ENCODE measurements at regions not wholly inside any gene's neighbourhood (a gene's known extent, or its start where the extent isn't known, plus 50 kb on each side); places are given as distances from the start of the nearest gene placed in this dataset.
"Not testable (repeated sequence)": the region's sequence is repeated elsewhere in the genome, so short reads cannot be mapped to it uniquely, and the experiment has no call there.

- DNase-seq (ENCODE audit: low read depth) = no peak
Observed at GRCh38 chr4:123638834-123639233, 242.2 kb downstream of the SPRY1 start.

- DNase-seq (ENCODE audit: low read depth) = no peak
Observed at GRCh38 chr4:123640271-123640670, 243.7 kb downstream of the SPRY1 start.

GRCh38 chr4:123640824-123641223, 244.2 kb downstream of the SPRY1 start:
- no peak for DNase-seq (ENCODE audit: low read depth)

GRCh38 chr4:123643691-123644090, 247.1 kb downstream of the SPRY1 start:
- no peak for DNase-seq (ENCODE audit: low read depth)

- DNase-seq (ENCODE audit: low read depth) = no peak
Observed at GRCh38 chr4:123649250-123649644, 252.7 kb downstream of the SPRY1 start.

- DNase-seq (ENCODE audit: low read depth) = no peak
Observed at GRCh38 chr4:123649645-123650391, 253.2 kb downstream of the SPRY1 start.

- no peak for DNase-seq (ENCODE audit: low read depth)
Observed at GRCh38 chr4:123651066-123651465, 254.5 kb downstream of the SPRY1 start.

GRCh38 chr4:123651536-123652180, 255.1 kb downstream of the SPRY1 start:
- no peak for DNase-seq (ENCODE audit: low read depth)

- DNase-seq (ENCODE audit: low read depth) = no peak
Observed at GRCh38 chr4:123652476-123652875, 255.9 kb downstream of the SPRY1 start.

GRCh38 chr4:123653236-123653635, 256.6 kb downstream of the SPRY1 start:
- no peak for DNase-seq (ENCODE audit: low read depth)

GRCh38 chr4:123656746-123657294, 260.2 kb downstream of the SPRY1 start:
- not testable (repeated sequence) for DNase-seq (ENCODE audit: low read depth)

GRCh38 chr4:123657606-123658005, 261.0 kb downstream of the SPRY1 start:
- DNase-seq (ENCODE audit: low read depth) = not testable (repeated sequence)

GRCh38 chr4:123659262-123659661, 262.7 kb downstream of the SPRY1 start:
- no peak for DNase-seq (ENCODE audit: low read depth)

- DNase-seq (ENCODE audit: low read depth) = no peak
Observed at GRCh38 chr4:123659730-123660129, 263.1 kb downstream of the SPRY1 start.

- DNase-seq (ENCODE audit: low read depth) = no peak
Observed at GRCh38 chr4:123661080-123661737, 264.6 kb downstream of the SPRY1 start.

GRCh38 chr4:123662827-123663226, 266.2 kb downstream of the SPRY1 start:
- no peak for DNase-seq (ENCODE audit: low read depth)

- DNase-seq (ENCODE audit: low read depth) = no peak
Observed at GRCh38 chr4:123666486-123666885, 269.9 kb downstream of the SPRY1 start.

GRCh38 chr4:123667496-123667895, 270.9 kb downstream of the SPRY1 start:
- DNase-seq (ENCODE audit: low read depth) = no peak

GRCh38 chr4:123667991-123668390, 271.4 kb downstream of the SPRY1 start:
- no peak for DNase-seq (ENCODE audit: low read depth)

GRCh38 chr4:123671636-123672404, 275.2 kb downstream of the SPRY1 start:
- no peak for DNase-seq (ENCODE audit: low read depth)

GRCh38 chr4:123672987-123673386, 276.4 kb downstream of the SPRY1 start:
- DNase-seq (ENCODE audit: low read depth) = no peak

GRCh38 chr4:123673971-123674370, 277.4 kb downstream of the SPRY1 start:
- no peak for DNase-seq (ENCODE audit: low read depth)

Data from CMK (cell line).